GM06990 (cell line): ENCODE measurements at regions not wholly inside any gene's neighbourhood (a gene's known extent, or its start where the extent isn't known, plus 50 kb on each side); places are given as distances from the start of the nearest gene placed in this dataset.

ENCODE experiments used
- DNase-seq: peaks from one replicate; pipeline ENCODE4 v3.0.0-alpha.2; 2011; ENCODE audit not compliant: insufficient read length; ENCODE audit errors: extremely low read depth
- H3K27me3 ChIP-seq: replicated peaks from 2 replicates; pipeline ENCODE4 v1.6.0; 2011; ENCODE audit warnings: low read length; ENCODE audit not compliant: control insufficient read depth, insufficient read depth
- H3K36me3 ChIP-seq: 2 replicates; pipeline ENCODE4 v1.5.1; 2011; ENCODE audit warnings: low read length; ENCODE audit not compliant: control insufficient read depth, insufficient read depth
- H3K4me3 ChIP-seq: replicated peaks from 2 replicates; pipeline ENCODE4 v1.5.1; 2011; ENCODE audit warnings: low read depth, mild to moderate bottlenecking, control low read depth, low read length
- CTCF ChIP-seq: IDR thresholded peaks from 2 replicates; pipeline ENCODE4 v1.5.1; 2011; ENCODE audit warnings: low read length, control low read depth, mild to moderate bottlenecking, inconsistent platforms; ENCODE audit not compliant: insufficient read depth, poor library complexity, severe bottlenecking

GRCh38 chr12:131217024-131217586 lies 263.4 kb downstream of the ADGRD1 start:
- H3K27me3 ChIP-seq, result no peaks in the 10 kb centered on the region; the same call in 1 of the 2 replicates
- no peak overlapping the region for H3K4me3 ChIP-seq
- no peak for TF ChIP-seq CTCF
- no peaks in the 10 kb centered on the region for H3K36me3 ChIP-seq
- DNase-seq, result no peak

GRCh38 chr12:131218026-131218922 lies 264.6 kb downstream of the ADGRD1 start:
- H3K4me3 ChIP-seq, result no peak overlapping the region

GRCh38 chr12:131218923-131219669 lies 265.4 kb downstream of the ADGRD1 start:
- no peak for TF ChIP-seq CTCF
- no peak overlapping the region for H3K4me3 ChIP-seq
- DNase-seq, result no peak
- no peaks in the 10 kb centered on the region; the same call in 1 of the 2 replicates for H3K27me3 ChIP-seq
- no peaks in the 10 kb centered on the region for H3K36me3 ChIP-seq

More at GRCh38 chr12:131218026-131218922, 264.6 kb downstream of the ADGRD1 start:
- TF ChIP-seq CTCF, result no peak
- H3K36me3 ChIP-seq, result no peaks in the 10 kb centered on the region
- DNase-seq, result peak; percentile 24
- H3K27me3 ChIP-seq, result no peaks in the 10 kb centered on the region; the same call in 1 of the 2 replicates

GRCh38 chr12:131219670-131220330 lies 266.1 kb downstream of the ADGRD1 start:
- TF ChIP-seq CTCF, result no peak
- Histone ChIP-seq H3K27me3 (no peaks in the 10 kb centered on the region; the same call in 1 of the 2 replicates), H3K36me3 (no peaks in the 10 kb centered on the region), H3K4me3 (no peak overlapping the region)
- no peak for DNase-seq

GRCh38 chr12:131220331-131220685 lies 266.6 kb downstream of the ADGRD1 start:
- Histone ChIP-seq H3K36me3 (no peaks in the 10 kb centered on the region), H3K27me3 (no peaks in the 10 kb centered on the region; the same call in 1 of the 2 replicates), H3K4me3 (no peak overlapping the region)
- no peak for DNase-seq
- TF ChIP-seq CTCF, result no peak
